Upper lobe of left lung (tissue), 4 donors: ENCODE measurements at regions not wholly inside any gene's neighbourhood (a gene's known extent, or its start where the extent isn't known, plus 50 kb on each side); places are given as distances from the start of the nearest gene placed in this dataset.

Experiments
- CTCF ChIP-seq, 6 experiments: fragments of 450-650 bp in 4 of 6; fragments of 200-600 bp in 2 of 6; sonication (generic) in 2 of 6; IDR thresholded peaks; one replicate each; pipeline ENCODE4 v1.5.1; 2016 to 2019; ENCODE audit warnings: antibody characterized with exemption in 6 of 6
- POLR2A ChIP-seq, 4 donors: fragments of 450-650 bp; IDR thresholded peaks; one replicate each; pipeline ENCODE4 v1.5.1; 2016 to 2017; ENCODE audit warnings: antibody characterized with exemption in 4 of 4, mild to moderate bottlenecking in 2 of 4

- no peak for TF ChIP-seq CTCF (IDR thresholded peaks at IDR 0.05)
- no peak for TF ChIP-seq POLR2A (IDR thresholded peaks at IDR 0.05)
Observed at GRCh38 chr1:54463259-54464030, 57.3 kb upstream of the SSBP3 start.
